ENCODE measurements at regions not wholly inside any gene's neighbourhood (a gene's known extent, or its start where the extent isn't known, plus 50 kb on each side); places are given as distances from the start of the nearest gene placed in this dataset.

- TF ChIP-seq CHD7 (IDR thresholded peaks at IDR 0.05; ENCODE audit: insufficient replicate concordance, low read length) (no peak), MAFK (IDR thresholded peaks at IDR 0.05; ENCODE audit: low read depth, low read length) (no peak), ATF2 (IDR thresholded peaks at IDR 0.05; ENCODE audit: low read length) (no peak)
These were observed 295.3 kb downstream of the SP3 start (continued) for GRCh38 chr2:173669888-173670287.
